GM21390 (cell line): ENCODE measurements at regions not wholly inside any gene's neighbourhood (a gene's known extent, or its start where the extent isn't known, plus 50 kb on each side); places are given as distances from the start of the nearest gene placed in this dataset.
"Not testable (repeated sequence)": the region's sequence is repeated elsewhere in the genome, so short reads cannot be mapped to it uniquely, and the experiment has no call there.

Experiments used
- ATAC-seq: cut with Tn5 transposase; IDR thresholded peaks from one replicate; pipeline ENCODE4 v1.9.1; 2021; ENCODE audit not compliant: unreplicated experiment

DNA sequence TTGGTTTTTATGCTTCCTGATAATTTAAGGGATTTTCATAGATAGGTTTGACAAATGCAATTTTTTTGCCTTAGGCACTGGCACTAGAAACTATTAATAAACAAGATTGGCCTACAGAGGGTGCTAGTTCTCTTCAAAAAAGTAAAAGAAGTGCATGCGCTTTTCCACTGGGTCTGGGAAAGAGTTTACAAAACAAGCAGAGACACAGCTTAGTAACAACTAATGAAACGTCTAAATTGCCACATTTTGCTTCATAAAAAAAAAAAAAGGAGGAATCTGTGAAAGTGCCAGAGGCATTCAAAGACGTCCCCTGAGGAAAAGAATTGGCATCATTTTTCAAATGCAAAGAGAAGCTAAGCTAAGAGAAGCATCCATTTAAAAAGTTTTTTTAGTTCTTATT, 58.3 kb upstream of the EEA1 start:
- ATAC-seq = peak; percentile 28

DNA sequence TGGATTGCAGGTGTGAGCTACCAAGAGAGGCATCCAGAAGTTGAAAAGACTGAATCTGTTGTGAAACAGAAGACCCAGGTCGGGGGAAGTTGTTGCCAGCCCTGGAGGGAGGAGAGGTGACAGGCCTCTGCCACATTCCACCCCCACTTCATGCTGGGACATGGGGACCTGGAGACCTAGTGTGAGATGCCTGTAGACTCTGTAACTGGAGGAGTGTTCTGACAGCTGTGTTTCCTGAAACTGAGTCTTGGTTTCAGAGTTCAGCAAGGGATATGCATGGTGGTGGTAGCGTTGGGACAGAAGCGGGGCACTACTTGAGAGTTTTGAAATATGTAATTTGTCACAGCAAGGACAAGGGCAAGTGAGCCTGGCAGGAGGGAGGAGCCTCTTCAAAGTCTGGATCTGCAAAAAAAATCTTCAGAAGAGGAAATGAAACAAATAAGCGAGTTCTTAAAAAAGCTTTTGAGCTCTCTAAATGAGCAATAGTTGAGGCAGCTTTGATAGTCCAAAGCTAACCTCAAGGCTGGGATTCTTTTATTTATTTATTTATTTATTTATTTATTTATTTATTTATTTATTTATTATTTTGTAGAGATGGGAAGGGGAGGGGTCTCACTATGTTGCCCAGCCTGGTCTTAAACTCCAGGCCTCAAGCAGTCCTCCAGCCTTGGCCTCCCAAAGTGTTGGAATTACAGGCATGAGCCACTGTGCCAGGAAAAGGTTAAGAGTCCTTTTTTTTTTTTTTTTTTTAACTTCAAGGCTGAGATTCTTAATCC, 58.9 kb upstream of the EEA1 start:
- peak; percentile 82 for ATAC-seq

DNA sequence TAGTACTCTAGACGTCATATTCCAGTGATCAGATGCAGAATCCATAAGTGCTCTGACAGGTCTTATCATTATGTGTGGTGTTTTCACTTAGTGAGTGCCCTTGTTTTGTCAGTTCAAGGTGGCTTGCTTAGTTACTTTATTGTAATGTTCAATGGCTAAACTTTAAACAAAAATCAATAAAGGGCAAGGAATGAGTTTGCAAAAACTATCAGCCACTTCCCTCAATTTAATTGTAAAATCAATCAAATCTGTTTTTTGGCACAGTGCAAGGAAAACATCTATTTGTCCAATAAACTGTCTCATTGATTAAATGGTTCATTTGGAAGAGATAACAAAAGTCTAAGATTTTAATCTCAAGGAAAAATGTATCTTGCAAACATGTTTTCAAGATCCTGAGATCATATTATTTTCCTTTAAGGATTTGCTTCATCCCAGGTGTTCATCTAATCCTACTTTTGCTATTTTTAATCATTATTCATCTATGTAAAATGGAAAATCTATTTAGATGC, 59.6 kb upstream of the EEA1 start:
- no peak for ATAC-seq

DNA sequence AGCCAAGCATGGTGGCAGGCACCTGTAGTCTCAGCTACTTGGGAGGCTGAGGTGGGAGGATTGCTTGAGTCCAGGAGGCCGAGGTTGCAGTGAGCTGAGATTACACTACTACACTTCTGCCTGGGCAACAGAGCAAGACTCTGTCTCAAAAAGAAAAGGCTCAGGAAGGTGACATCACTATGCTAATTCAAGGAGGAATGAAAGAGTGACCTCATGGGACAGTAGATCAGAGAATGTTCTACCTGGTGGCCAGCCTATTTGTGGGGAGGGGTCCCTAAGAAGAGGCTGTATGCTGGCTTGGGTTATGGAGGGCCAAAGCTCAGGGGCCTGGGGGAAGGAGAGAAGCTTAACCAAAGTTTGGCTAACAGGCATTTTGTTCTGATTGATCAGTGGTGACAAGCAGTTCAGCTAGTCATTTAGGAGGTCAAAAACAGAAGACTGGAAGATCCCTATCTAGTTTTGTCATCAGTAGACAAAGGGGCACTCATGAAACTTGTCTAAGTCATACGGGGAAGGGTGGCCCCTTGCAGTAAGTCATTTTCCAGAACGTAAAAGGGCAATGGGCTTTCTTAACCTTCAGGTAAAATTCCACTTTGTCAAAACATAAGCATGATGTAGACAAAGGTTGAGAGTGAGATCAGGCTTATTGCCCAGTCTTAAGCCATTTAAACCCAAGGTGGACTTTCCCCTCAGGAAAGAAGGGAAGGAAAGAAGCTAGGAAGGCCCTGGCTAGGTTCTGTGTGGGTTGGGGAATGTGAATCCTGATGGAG, 60.8 kb upstream of the EEA1 start:
- ATAC-seq = no peak

DNA sequence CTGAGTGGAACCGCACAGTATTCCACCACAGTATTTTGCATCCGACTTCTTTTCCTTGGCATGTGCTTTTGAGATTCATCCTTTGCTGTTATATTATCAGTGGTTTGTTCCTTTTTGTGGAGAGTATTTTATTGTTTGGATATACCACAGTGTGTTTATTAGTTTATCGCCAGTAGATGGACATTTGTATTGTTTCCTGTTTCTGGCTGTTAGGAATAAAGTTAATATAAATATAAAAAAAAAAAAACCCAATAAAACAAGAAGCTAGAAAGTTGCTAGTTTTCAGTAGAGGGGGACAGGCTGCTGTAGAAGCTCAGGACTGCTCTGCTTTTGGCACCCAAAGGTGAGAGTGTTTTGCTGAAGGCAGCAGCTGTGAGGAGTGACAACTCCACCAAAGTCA, 62.0 kb upstream of the EEA1 start:
- no peak for ATAC-seq

DNA sequence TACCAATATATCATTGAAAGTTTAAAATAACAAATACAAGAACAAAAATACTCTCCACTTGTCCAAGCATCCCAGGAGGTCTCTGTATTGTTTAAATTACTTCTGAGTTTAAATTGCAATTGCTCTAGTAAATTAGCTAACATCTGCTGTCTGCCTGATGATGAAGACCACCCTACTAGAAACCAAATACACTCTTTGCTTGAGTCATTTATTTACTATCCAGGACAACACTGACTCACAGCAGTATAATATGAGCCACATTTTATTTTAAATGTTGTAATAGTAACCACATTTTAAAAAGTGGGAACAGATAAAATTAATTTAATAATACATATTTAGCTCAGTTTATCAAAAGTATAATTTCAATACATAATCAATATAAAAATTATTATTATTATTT, 62.9 kb upstream of the EEA1 start:
- ATAC-seq = no peak

DNA sequence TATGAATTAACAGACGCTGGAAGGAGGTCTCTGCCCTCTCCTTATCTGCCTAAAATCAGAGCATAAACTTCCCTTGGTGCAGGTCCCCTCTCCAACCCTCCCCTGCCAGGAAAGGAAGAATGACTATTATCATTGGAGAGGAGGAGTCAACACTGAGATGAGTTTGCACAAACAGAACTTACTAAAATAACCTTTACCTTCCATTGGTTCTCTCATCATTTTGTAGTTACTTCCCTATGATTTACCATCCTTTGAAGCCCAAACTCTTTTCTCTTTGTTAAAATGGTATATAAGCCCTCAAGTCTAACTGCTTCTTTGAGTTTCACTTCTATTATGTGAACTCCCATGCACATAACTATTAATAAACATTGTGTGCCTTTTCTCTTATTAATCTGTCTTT, 64.2 kb upstream of the EEA1 start:
- ATAC-seq = no peak

DNA sequence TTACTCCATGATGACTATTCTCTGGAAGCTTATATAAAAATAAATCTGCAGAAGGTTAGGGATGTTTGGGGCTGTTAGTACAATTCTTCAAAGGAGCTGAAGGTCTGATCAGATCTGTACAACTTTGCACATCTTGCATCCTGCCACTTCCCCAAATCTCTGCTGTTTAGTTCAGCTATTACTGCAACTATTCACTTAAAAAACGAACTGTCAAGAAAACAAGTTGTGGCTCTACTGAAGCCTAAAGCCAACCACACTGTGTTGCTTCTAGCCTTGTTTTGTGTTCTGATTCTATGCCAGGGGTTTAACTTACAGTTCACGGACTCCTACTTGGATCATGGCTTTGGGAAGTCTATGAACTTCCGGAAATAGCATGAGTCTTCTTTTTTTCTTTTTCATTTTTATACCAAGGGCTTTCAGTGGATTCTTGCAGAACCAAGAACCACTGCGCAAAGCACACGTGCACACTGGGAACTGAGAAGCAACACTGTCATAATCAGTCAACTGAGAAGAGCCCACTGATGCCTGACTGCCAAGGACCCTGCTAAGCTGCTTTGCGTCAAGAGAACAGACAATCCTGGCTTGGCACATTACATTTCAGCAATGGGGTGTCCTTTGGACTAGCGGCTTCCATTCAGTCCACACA, 66.3 kb upstream of the EEA1 start:
- ATAC-seq = peak; percentile 79

DNA sequence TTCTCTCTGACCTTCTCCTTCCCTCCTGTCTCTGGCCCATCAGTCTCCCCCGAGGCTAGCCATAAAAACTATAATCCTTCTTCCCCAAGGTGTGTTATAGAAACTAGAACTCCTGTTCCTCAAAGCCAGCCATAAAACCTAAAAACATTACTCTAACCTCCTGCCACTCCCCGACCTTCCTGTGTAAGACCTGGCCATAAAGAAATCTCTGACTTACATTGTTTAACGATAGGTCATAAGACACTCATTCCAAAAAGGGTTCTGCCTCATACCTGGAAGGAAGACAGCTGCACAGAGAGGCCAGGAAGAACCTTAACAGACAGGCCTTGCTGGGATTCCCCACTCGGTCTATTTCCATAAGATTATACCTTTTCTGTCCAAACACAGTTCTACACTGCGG, 70.9 kb upstream of the EEA1 start:
- ATAC-seq = no peak

DNA sequence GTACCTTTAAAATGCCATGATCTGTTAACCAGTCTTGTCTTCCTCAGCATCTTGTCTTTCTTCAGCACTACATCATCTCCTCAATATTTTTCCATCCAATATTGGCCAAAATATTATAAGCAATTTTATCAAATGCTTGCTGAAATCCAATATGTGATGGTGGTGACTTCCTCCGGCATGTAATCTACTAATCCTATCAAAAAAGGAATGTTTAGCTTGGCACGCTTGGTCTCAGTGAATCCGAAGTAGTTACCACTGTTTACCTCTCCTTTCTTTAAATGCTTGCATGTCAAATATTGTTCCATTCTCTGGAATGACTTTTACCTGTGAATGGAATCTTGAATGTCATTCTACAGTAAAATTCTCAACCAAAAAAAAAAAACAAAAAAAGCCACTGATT, 72.3 kb upstream of the EEA1 start:
- ATAC-seq = no peak

DNA sequence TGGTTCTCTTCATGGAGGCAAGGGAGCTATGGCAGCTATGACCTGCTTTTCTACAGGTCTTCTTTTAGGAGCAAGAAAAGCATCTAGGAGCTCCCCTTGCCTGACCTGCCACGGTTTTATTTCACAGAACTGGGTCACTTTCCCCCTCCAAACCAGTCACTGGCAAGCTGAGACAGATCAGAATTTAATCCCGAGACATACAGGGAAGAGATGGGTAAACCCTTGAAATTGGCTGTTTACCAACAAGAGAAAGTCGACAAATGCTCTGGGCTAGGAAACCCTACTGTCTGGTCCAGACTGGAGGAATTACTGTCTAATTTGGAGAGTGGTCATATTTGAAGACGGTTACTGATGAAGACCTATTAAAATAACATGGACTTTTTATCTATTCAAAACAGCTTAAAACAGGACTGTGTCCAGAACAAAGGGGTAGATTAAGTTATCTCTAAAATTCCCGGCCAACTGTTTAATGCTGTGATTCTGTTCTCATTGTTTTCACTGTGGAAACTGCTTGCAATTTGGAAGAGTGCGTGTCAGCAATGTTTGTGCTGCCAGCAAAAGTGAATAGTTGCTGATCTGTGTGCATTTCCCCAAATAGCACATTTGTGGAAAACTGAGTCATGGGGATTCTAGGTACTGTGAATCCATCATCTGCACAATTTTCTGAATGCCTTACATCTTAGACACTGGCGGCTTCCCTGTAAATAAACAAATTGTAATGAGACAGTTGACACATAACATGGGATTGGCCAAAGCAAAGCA, 73.4 kb upstream of the EEA1 start:
- no peak for ATAC-seq

DNA sequence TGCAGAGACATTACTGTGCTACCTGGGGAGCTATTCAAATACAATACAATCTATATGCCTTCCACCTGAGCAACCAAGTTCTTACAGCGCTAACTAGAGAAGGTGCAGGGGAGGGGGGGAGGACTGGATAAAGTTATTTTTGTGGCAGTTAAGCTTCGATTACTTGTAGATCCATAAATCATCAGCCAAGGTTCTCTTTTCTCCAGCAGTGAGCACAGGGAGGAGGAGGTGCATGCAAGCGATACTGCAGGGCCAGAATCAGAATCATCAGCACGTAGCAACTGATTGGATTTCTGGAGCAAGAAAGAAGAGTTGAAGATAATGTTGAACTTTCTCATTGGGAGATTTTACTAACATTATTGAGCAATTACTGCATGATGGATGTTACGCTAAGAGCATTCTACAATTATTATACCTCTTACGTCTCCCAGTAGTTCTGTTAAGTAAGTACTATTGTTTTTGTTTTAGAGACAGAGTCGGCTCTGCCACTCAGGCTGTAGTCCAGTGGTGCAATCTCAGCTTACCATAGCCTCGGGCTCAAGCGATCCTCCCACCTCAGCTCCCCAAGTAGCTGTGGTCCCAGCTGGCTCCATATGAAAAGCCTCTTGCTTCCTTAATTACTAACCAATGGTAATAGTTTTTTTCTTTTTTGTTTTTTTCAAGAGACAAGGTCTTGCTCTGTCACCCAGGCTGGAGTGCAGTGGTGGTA, 74.6 kb upstream of the EEA1 start:
- no peak for ATAC-seq

DNA sequence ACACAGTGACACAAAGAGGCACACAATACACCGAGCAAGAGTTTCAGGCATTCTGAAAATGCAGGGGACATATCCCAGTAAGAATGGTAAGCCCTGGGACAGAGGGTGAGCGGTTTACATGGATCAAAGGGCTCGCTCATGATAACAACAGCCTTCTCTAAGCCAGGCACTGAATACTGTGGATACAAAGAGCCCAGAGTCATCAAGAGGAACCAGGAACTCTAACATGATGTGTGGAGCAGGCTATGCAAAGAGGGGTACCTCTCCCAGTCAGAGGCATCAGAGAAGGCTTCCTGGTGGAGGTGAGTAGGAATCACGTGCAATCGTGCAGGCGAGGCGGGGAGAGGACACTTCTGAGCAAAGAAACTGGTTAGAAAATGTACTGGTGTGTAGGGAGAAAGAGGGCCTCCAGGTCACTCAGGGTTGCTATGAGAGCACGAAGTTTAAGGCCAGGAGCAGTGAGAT, 76.9 kb upstream of the EEA1 start:
- no peak for ATAC-seq

DNA sequence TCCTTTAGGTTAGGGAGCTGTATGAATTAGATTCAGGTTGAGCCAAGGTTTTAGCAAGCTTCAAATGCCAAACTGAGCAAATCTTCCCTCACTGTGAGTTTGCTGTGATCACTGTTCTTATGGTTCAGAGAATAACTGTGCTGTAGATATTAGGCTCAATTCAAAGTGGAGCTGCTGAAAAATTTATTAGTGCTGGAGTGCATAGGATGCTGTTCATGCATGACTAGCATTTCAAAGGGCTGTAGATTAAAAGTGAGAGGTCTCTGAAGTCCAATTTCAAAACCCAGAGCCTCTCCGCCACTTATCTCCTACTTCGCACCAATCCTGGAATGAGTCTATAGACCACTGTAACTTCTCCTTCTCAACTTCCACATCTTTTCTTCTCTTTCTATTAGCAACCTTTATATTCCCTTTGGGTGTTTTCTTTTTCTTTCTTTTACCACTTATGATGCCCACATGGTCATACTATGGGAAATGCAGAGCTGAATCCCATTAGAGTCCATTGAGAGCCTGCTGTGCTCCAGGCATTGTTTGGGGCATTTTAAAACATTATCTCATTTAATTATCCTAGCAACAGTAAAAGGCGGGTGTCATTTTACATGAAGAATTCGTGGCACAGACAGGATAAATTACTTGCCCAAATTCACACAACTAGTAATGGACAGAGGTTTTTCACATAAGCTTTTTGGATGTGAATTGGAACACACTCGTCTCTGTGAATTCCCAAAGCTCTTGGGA, 77.5 kb upstream of the EEA1 start:
- no peak for ATAC-seq

DNA sequence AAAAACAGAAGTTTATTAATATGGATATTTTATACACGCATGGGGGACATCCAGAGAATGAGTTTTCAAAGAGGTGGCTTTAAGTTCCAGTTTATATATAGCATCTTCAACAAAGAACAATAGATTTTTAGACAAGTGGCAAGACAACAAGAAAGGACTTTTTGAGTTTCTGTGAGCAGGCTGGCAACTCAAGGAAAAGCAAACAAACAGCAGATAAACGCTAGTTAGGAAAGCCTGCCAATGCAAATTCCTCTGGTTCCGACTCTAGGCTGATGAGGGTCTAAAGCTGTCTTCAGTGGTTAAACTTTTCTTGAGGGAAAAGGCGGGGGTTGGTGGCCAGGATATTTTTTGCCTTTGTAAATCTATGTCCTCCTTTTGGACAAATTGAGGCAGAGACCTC, 78.4 kb upstream of the EEA1 start:
- ATAC-seq = no peak

DNA sequence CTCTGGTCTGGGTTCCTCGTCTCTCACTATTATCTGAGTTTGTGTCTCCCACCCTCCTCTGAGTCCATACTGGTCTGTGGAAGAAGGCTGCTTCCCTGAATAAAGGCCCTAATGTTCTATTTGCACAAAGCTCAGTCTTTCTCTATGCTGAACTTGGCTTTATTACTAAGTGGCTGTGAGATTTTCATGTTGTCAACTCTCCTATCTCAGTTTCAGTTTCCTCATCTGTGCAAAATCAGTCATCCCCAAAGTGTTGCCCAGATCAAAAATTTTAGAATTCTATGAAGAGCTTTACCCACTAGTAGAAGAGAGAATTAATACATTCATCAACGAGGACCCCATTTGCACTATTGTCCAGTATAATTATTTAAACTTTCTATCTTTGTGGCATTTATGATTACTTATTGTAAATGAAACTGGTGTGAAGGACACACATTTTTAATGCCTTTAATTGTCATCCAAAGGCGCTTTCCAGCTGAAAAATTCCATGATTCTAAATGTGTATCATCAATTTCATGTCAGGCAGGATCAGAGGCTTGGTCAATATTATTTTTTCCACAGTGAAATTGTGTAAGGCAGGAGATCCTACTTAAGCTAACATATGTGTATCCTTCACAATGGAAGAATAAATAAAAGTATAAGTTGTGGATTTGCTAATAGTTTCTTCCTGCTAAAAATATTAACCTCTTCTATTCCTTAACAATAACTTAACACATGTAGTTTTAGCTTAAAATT, 79.1 kb upstream of the EEA1 start:
- ATAC-seq = peak; percentile 84

DNA sequence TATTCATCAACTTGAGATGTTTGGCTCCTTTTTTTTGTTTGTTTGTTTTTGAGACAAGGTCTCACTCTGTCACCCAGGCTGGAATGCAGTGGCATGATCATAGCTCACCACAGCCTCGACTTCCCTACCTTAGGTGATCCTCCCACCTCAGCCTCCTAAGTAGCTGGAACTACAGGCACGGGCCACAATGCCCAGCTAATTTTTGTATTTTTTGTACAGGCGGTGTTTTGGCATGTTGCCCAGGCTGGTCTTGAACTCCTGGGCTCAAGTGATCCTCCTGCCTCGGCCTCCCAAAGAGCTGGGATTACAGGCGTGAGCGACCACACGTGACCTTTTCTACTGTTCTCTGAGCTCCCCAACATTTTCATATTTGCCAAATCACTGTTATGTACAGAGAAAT, 79.8 kb upstream of the EEA1 start:
- ATAC-seq = not testable (repeated sequence)

DNA sequence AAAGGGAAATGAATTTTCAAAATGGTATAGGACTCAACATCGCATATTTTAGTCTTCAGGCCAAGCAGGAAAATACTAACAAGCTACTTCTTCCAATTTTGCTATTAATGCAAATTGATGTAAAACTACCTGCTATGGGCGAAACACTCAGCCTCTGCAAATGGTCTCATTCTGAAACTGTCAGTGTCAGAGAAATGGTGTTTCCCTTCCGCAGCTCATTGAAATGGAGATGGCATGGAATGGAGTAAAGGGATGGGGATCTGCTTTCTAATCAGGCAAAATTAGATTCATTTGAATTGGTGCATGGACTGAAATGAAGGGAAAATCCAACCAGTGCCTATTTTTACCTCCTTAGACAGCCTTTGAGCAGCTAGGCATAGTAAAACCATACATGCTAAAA, 80.4 kb upstream of the EEA1 start:
- peak; percentile 37 for ATAC-seq

DNA sequence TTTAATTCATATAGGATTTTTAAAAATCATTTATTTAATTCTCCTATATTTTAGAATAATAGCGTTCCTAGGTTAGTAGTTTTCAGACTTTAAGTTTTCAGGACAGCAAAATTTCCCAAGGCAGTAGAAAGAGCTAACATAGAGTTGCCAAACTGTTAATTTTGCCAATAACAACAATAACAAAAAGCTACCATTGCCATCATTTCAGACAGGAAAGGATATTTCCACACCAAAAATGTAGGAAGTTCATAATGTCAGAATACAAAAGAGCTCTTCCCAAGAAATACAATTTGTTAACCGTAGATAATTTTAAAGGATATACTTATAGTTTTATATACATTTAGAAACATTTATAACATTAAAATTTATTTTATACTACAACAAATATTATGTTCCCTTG, 81.4 kb upstream of the EEA1 start:
- ATAC-seq = no peak
